Glomerular visceral epithelial cell (primary cell): ENCODE measurements at regions not wholly inside any gene's neighbourhood (a gene's known extent, or its start where the extent isn't known, plus 50 kb on each side); places are given as distances from the start of the nearest gene placed in this dataset.

Experiments
- DNase-seq: peaks from one replicate; pipeline ENCODE4 v3.0.0-alpha.2; 2016; ENCODE audit errors: extremely low spot score

DNA sequence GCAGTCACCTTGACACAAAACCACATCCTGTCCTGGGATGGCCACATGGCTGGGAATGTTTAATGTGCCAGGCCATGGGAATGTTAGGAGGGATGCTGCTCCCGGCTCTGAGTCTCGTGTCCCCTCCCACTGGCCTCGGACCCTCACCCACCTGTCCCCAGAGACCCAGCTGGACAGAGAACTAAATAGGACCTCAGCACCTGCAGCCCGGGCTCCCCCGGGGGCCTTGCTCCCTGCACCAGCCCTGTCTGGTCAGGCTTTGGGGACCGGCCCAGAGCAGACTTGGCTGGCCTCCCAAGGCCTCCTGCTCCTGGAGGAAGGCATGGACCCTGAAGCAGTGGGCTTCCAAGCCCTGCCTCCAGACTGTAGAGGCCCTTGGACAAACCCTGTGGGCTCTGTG is 100.0 kb upstream of the IQSEC1 start:
- DNase-seq = no peak

DNA sequence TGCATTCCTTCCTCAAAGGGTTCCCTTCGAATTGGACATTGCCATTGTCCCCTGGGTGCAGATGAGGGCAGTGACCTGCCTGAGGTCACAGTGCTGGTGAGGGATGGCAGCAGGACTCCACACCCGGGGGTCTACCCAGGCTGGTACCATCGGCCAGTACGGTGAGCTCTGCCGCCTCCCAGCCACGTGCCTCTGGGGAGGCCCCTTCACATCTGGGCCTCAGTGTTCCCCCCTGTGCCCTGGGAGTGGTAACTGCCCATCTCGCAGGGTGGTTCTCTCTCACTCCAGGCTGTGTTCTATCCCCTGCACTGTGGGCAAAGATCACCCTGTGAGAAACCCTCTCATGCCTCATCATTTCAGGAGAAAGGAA is 99.4 kb upstream of the IQSEC1 start:
- no peak for DNase-seq

DNA sequence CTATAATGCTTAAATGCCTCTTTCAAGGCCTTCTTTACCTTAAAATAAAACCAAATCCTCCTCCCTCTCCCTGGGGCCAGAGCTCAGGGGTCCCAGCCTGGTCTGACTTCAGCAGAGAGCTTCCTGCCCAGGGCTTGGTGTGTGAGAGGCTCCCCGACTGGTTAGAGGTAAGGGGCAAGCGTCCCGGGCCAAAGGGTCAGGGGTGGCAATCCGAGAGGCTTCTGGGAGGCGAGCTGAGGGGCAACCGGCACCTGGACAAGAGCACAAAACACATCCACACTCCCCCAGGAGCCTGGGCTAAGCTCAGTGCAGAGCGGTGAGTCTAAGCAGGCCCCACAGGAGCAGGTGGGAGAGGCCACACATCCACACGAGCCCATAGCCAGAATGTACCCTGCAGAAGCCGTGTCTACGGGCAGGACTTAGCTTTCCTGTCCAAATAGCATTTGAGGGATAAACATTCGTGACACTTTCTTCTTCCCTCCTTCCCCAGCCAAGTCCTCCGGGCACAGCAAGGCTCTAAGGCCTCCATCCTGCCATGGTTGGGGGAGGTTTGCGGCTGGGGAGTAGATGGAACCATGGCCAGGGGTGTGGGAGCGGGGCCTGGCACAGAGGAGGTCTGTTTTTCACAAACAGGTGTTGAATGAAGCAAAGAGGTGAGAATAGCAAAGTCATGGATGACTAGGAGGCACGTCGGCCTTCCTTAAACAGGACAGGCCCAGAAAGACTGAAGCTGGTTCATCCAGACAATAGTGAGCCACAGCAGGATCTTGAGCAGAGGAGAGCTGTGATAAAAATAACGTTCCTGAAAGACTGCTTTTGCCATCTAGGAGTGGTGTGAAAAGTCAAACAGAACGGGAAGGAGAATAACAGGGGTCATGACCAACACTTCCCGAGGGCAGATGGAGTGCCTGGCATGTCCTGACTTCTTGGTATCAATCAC is 98.7 kb upstream of the IQSEC1 start:
- no peak for DNase-seq

- no peak for DNase-seq
These were observed 97.1 kb upstream of the IQSEC1 start for GRCh38 chr3:13170317-13170716.

DNA sequence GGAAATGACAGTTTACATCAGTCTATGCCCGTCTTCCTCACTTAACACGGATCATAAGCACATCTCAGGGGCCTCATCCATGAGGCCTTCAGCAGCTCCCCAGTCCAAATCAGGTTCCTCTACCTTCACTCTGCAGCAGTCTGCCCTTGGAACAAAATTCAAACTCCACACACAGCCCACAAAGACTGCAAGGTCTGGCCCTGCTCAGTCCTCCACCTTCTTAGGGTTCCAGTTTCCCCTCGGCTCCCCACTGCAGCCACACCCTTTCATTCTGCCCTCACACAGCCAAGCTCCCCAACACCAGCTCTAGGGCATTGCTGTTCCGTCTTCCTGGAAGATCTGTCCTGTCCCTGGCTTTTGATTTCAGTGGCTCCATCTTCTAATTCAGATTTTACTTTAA is 95.2 kb upstream of the IQSEC1 start:
- DNase-seq = no peak

DNA sequence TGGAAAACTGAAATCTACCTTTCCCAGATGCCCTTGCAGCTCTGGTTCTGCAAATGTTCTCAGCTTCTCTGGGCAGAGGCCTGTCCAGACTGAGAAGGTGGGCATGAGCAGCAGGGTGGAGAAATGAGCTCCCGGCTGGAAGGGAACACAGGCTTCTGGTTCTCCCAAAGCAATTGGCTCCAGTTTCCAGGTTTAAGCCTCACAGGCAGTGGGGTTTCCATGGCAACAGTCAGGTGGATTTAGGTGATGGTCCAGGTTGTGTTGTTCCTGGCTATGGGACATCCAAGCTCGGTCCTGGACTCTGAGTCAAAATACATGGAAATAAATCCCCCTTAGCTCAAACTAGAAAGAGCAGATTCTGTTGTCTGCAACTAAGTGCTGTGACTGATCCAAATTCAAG is 94.6 kb upstream of the IQSEC1 start:
- no peak for DNase-seq

GRCh38 chr3:13167064-13167743 is 94.0 kb upstream of the IQSEC1 start:
- DNase-seq = no peak

DNA sequence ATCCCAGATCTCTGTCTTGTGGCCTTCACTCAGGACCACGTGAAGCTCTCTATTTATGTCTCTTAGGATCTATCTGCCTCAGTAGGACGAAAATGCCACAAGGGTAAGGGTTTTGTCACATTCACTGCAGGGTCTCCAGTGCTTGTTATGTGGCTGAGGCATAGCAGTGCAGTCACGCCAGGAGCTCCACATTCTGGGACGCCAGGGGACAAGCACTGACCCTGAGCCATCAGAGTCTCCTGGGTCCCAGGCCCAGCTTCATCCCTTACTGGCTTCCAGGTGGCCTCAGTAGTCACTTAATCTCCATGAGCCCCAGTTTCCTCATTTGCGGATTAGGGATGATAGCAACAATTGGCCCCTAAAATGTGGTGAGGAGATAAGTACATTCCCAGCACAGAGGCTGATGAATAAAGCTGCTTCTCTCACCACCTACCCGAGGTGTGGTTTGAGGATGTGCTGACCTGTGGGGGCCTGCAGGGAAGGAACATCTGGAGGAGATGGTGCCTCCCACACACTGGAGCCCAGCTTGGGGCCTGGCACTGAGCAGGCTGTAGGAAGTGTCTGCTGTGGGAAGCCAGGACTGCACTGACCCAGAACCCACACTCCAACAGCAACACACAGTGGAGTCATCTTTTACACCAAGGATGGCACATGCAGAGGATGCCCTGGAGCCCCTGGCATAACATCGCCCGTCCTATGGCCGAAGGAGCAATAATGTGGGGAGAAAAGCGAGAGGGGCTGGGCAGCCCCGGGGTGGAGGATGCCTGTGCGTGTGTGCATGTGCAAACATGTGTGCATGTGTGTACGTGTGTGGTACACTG is 93.2 kb upstream of the IQSEC1 start:
- DNase-seq = no peak

DNA sequence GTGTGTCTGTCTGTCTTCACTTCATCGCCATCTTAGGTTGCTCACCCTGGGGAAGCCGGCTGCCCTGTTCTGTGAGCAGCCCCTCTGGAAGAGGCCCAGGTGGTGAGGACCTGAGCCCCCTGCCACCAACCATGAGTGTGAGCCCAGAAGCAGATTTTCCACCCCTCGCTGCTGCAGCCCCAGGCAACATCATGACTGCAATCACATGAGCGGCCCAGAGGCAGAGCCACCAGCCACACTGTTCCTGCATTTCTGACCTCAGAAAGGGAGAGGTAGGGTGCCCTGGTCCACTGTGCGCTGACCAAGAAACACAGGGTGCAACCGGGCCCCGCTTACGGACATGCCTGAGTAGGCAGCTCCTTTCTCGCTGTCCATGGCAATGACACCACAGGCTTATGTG is 92.3 kb upstream of the IQSEC1 start:
- DNase-seq = no peak

DNA sequence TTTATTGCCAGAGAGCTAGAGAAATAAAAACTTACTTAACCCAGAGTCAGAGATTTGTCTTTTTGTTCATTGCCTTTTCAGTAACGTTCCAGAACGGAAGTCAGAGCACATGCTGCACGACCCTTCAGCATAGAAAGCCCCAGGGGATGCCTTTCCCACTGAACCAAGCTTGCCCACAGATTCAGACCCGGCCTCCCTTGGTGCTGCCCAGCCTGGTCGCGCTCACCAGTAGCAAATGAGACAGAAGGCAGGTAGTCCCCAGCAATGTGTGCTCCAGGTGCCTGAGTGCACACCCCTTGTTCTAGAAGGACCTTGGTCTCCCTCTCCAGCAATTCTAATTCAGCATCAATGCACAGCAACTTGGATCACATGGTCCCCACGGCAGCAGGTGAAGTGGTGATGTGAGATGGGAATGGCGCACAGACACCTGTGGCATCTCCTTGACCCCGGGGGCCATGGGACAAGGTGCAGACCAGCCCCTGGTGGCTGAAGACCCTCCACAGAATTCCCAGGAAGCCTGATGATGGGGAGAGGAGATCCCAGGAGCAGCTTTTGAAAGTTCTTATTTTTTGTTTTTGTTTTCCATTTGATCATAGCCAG is 91.8 kb upstream of the IQSEC1 start:
- no peak for DNase-seq

DNA sequence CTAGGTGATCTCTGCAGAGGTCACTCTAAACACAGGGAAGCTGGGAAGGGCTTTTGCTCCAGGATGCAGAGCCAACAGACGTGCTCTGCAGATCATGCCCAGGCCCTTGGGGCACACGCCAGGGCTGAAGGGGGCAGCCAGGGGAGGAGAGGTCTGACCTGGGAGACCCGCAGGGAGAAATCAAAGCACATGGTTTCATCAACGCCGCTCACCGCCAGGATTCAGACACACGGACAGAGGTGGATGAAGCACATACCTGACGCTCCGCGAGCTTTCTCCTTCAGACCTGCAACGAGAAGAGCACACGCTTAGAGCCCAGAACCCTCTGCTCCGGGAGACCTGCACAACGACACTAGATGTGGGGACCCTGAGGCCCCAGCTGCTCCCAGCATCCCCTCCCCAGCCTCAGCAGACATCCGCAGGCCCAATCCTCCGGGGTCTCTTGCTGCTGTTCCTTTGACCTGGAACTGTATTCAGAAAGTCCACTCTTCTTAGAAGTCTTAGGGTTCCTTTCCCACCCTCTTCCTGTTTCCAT is 90.7 kb upstream of the IQSEC1 start:
- no peak for DNase-seq

DNA sequence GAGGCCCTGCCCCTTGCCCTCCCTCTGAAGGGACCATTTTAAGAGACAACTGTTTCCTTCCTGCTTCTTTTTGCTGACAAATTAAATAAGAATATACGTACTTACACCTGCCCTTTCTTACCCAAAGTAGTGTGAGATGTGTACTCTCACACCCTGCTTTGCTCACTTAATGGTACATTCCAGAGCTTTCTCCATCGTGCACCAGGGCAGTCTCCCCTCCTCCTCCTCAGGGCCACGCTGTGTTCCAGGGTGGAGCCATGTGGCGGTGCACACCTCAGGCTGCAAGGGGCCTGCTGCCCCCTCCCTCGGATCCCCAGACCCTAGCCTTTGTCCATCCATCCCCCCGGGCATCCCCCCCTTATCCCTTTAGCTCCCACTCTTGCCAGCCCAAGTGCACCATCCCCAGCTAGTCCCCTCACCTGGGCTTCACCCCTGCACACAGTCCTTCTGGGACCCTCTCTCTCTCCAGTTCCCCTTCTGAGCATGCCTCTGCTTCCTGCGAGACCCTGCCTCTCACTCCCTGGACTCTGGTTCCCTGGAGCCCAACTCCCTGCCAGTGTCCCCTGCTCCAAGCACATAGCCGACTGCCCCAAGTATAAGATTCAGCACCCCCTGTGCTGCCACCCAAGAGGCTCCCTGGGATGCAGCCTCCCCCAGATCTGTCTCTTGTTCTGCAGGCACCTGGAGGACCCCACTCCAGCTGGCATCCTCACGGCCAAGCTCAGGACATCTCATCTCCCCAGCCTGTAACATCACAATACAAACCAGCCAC is 89.5 kb upstream of the IQSEC1 start:
- DNase-seq = no peak

DNA sequence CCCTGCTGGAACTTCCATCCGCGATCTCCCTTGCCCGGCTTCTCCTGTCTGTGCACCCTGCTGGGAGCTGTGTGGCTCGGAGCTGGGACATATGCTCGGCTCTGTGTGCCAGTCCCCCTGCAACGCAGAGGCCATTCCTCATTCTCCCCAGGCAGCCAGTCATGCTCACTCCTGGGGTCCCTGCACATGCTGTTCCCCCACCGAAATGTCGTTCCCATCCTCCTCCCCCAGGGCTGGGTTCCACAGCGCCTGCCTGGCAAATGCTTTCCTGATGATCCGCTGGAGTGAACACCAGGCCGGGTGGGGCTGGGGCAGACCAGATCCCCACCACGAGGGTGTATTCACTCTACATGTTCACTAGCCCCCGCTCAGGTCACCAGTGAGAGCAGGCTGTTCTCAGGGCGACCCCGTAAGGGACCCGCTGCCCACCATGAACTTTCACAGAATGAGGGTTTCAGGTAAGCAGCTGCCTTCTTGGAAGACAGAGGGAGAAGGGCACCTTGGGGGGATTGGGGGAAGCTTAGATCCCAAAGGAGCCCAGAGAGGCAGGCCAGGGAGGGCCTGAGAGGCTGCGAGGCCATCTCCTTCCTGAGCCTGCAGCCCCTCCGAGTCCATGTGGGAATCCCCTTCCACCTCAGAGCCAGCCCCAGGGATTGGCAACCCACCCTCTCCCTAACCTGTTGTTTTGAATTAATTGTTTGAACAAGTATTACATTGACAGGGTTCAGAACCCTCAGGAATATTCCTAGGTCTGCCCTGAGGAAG is 88.7 kb upstream of the IQSEC1 start:
- no peak for DNase-seq

GRCh38 chr3:13161021-13161759 is 88.0 kb upstream of the IQSEC1 start:
- no peak for DNase-seq

DNA sequence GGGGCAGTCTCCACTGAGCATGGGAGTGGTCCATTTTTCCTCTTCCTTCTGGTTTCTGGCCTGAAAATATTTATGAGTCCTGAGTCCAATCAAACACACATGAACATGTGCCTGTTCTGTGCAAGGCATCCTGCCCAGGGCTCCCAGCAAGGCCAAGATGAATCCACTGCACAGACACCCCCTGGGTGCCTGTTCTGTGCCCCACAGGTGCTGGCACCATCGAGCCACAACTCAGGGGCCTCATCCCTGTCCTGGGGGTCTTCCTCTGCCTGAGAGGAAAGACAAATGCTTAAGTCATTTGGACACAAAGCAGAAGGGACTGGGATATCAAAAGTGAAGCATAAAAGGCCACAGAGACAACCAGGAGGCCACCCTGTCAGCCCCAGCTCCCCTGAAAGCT is 87.4 kb upstream of the IQSEC1 start:
- DNase-seq = no peak

DNA sequence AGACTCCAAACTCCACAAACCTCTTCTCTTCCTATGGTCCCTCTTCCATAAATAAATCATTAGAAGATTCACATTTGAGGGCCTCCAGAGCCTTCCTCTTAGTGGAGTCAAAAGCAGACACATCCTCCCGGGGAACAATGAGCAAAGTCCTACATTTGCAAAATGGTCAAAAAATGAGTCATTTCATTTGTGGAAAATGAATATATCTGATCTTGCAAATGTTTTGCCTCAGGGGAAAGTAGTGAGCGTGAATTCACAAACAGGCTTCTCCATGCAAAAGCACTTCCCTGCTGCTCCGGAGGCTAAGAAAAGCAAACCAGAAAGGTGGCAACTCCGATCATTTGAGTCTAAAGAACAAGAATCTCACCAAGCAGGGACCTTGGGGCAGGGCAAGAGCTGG is 86.7 kb upstream of the IQSEC1 start:
- DNase-seq = no peak

GRCh38 chr3:13158871-13159270 is 85.6 kb upstream of the IQSEC1 start:
- DNase-seq = no peak

GRCh38 chr3:13158408-13158807 is 85.2 kb upstream of the IQSEC1 start:
- no peak for DNase-seq

DNA sequence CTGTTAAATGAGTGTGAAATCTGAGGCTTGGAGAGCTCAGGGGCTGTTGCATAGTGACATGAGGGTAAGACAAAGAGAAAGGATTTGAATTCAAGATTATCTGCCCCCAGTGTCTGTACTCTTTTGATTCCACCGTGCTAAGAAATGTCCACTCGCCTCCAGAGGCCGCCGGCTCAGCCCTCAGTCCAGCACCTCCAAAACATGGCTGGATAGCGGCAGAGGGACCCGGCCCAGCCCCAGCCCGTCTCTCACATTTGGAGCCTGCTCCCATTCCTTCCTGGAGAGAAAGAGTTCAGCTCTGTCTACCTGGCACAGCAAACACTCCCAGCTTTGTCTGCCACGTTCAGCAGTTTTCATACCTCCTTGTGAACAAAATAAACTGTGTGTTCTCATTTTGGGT is 84.8 kb upstream of the IQSEC1 start:
- DNase-seq = no peak
